DMS114 treated with DMSO at 0.1 percent for 48 hours (cell line): ENCODE measurements at regions not wholly inside any gene's neighbourhood (a gene's known extent, or its start where the extent isn't known, plus 50 kb on each side); places are given as distances from the start of the nearest gene placed in this dataset.

ENCODE experiments used
- DNase-seq: peaks from one replicate; lab custom pipeline; 2025; ENCODE audit not compliant: unreplicated experiment; lab: John Stamatoyannopoulos, UW

DNA sequence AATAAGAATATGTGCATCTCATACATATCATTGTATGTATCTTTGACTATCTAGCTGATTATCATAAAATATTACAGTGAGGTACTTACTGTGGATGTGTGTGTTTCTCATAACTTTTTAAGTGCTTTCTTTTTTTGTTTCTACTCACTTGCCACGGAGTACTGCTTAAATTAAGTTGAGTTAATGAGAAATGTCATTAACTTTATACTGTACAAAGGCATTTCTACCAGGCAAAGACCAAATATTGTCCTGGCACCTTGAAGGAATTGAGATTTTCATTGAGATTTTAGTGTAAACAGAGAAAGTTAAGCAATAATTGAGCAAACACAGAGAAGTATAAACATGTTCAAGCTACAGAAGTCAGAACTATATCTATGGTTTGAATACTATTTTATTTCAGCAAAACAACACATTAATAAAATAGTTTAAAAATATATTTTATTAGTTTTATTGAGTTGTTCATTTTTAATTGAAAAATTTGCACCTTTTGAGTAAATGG, 1750.0 kb downstream of the PCDH7 start:
- no peak for DNase-seq

DNA sequence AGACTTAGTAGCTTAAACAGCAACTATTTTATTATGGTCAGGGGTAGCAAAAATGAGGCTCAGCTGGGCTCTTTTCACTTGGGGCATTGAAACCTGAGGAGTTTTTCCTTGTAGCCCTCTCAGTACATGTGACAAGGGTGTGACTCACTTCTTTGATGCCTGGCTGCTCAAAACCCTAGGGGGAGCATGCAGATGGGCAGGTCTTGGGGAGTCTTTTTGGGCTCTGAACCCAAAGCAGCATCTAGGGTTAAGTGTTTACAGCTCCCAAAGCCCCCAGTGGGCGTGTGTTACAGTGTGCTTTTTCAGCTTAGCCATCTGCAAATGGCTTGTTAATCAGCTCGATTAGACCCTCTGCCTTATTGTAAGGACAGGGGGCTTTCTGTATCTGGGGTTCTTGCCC, 1752.7 kb downstream of the PCDH7 start:
- no peak for DNase-seq

DNA sequence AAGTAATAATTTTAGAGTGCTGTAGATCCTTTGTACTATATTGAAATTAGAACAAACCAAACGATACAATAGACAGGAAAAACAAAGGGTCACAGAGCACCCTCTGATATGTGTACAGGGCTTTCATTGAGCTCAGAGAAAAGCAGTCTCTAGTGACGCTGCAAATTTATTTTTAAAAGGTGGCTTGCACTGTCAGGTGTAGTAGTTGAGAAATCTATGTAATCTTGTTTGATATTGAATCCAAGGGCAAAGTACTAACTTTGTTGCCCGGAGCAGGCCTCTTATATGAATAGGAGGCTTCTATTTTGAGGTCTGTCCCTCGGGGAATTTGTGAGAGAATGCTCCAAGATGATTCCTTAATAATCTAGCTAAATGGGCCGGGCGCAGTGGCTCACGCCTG, 1755.5 kb downstream of the PCDH7 start:
- DNase-seq = no peak

DNA sequence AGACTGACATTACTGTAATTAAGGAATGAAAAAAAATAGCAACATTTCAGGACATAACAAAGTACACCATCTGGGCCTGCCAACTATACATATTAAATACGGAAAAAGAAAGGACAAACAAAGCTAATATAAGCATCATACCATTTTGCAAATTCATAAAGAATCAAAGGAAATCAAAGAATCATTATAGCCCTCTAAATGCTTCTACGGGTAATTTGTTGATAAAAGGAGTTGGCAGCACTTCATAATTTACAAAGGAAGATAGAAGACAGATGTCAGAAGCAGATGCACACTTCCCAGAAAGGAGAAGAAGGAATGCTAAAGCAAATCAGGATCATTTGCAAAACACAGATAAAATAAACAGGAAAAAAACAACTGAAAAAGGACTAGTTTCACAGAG, 1757.3 kb downstream of the PCDH7 start:
- DNase-seq = no peak

DNA sequence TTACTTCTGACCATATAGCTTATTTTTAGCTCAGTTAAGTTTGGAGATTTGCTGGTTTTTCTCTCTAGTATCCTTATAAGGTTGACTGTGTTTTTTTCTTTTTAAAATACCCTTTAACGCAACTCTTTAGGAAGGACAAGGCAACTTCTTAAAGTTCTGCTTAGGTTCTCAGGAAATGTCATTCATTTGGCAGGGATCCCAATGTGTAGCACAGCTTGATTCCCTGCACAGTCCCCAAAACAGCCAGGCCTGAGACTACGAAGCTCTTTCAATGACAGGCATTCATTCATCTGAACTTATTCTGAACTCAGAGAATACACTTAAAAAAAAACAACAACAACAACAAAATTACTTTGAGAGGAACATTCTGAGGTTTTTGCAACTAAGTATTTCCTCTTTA, 1765.8 kb downstream of the PCDH7 start:
- DNase-seq = no peak

DNA sequence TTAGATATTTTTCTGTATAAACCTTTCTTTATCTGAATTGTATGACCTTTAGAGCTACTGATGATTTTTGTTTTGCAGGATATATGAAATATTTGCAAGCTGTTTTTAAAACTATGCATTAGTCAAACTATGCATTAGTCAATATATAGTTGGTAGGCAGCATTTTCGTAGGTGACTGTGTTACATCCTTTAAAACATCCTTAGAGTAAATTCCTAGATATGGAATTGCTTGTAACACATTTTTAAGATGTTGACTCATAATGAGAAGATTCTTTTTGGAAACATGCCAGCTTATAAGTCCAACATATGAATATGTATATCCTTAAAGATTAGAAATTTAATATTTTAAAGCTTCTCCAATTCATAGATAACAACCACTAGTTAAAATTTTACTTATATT, 1768.5 kb downstream of the PCDH7 start:
- no peak for DNase-seq

DNA sequence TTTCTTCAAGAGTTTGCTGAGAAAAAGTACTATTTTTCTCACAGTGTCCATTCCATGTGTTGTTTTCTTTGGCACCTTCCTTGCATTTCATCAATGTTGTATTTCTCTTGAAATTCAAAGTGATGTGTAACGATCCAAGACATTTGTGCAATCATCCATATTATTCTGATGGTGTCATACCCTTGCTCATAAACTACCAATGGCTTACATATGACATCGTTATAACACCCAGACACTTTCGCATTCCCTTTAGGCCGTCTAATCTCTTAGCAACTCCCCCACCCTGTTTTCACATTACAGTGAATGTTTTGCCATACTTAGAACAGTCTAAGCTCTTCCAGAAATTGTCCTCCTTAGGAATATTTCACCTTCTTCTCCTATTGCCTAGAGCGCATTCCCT, 1779.0 kb downstream of the PCDH7 start:
- DNase-seq = no peak

DNA sequence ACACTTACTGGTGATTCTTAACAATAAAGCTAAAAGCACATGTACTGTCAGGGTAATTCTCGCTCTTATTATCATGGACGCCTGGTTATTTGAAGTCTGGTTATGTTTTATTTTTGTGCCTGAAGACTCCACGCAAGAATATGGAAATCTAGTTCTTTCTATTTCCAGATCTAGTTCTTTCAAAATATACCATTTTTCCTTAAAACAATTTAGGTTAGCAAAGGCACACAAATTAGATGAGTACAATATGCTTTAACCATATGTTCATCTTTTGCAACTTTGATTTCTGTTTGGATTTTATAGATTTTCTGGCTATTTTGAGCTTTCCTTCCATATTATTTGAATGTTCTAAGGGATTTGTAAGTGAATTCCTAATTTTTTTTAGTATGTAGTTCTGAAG, 1783.1 kb downstream of the PCDH7 start:
- DNase-seq = no peak

DNA sequence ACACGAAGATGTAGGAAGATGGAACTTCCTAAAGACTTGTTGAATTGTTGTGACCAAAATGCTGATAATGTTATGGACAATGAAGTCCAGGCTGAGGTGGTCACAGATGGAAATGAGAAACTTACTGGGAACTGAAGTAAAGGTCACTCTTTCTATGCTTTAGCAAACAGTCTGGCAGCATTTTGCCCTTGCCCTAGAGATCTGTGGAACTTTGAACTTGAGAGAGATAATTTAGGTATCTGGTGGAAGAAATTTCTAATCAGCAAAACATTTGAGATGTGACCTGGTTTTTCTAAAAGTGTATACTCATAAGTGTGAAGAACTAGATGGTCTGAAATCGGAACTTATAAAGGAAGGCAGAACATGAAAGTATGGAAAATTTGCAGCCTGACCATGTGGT, 1785.9 kb downstream of the PCDH7 start:
- no peak for DNase-seq

DNA sequence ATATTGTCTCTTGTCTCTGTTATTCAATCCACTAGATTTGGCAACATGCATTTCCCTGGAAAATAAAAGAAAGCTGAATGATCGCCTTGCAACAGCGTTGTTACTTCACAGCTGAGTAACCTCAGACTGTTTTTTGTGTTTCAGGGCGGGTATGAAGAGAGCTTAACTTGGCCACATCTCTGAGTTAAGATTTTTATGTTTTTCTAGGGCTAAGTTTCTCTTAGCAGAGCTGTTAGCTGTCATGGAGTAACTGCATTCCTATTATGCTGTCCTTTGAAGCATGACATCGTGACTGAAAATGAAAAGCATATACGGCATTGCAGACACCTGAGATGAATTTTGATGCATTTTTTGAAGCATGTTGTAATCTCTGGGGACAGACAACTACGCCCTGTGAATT, 1798.9 kb downstream of the PCDH7 start:
- DNase-seq = no peak

DNA sequence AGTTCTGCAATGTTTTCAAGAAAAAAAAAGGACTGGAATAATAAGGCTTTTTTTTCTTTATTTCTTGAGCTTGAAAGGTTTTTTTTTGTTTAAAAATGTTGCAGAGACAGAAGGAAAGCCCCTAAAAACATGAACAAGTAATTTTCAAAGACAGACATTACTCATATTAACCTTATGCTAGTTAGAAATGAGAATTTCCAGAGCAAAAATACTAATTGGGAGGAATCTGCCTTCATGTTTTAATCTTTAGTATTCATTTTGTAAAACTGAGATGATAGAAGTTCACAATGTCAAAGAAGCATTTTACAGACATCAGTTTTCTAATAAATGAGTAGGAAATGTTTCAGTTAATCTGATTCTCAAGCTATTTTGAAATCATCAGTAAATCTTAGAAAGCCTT, 1805.3 kb downstream of the PCDH7 start:
- DNase-seq = no peak

DNA sequence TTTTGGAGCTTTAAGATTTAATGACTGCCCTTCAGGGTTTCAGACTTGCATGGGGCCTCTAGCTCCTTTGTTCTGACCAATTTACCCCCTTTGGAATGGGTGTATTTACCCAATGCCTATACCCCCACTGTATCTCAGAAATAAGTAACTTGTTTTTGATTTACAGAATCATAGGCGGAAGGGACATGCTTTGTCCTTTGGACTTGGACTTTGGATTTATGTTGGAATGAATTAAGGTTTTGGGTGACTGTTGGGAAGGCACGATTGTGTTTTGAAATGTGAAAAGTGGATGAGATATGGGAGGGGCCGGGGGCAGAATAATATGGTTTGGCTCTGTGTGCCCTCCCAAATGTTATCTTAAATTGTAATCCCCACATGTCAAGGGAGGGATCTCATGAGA, 1824.7 kb downstream of the PCDH7 start:
- DNase-seq = no peak

DNA sequence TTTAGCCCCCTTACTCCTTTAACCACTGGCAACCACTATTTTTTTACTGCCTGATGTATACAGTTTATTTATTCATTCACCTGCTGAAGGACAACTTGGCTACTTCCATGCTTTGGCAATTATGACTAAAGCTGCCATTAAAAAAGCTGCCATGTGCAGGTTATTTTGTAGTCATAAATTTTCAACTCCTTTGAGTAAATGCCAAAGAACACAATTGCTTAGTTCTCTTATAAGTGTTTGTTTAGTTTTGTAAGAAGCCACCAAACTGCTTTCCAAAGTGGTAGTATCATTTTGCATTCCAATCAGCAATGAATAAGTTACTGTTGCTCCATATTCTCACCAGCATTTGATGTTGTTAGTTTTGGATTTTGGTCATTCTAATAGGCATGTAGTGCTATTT, 1831.8 kb downstream of the PCDH7 start:
- DNase-seq = no peak

DNA sequence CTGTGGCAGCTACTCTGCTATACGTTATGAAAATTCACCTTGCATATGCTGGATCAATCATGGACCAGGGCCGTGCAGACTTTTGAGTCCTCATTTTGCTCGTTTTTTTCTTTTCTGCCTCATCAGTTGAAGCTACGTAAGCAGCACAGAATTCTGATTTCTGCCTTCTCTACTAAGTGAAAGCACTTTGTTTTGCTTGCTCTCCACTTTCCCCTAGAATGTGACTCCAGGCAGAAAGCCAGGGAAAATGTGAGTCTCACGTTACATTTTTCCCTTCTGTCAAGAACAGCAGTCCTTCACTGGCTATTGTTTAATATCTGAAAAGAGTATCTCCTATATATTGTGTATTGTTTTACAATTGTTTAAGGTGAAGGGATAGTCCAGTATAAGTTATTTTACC, 1840.1 kb downstream of the PCDH7 start:
- DNase-seq = no peak

DNA sequence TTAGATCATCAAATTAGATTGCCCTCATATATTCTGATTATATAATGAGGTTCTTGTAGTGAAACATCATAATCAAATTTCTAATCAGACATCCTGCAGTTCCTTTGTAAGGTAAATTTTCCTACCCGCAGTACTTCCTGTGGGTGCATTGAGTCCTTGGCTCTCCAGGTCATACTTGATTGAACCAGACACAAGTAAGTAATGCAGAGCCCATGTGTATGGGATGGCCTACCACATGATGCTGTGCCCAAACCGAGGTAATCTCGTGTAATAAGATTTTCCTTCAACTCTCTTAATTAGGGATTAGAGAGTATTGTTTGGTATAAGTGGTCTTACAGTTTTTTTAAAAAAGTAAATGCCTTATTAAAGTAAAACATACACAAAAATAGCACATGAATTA, 1841.8 kb downstream of the PCDH7 start:
- DNase-seq = no peak

DNA sequence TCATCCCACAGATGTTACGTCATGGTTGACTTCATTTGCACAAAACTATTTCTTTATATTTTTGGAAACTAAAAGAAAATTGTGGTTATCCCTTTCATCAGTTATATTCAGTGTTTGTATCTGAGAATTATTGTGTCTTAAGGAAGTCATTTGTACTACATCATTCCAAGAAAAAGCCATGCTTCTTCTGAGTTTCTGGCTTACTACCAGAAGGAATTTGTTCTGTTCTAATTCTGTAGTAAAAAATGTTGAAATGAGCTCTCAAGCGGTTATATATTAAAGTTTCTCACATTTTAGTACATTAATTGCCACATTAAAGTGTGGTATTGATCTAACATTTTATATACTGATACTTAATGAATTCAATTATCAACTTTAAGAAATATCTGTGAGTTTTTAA, 1844.5 kb downstream of the PCDH7 start:
- no peak for DNase-seq

DNA sequence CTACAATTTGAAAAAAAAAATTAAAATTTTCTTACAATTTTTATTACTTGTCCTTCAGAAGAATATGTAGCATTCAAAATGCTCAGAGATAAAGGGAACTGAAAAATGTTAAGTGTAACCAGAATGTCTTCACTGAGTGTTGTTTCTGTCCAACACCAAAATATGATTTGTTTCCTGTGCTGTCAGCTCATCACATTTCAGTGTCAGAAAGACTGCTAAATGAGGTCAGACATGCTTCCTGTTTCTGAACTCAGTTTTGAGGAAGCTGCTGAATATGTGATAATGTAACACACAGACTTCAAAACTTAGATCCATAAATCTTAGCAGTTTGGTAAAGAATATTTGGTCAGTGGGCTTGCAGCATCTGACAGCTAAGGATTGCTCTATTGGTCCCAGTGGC, 1849.7 kb downstream of the PCDH7 start:
- DNase-seq = no peak

DNA sequence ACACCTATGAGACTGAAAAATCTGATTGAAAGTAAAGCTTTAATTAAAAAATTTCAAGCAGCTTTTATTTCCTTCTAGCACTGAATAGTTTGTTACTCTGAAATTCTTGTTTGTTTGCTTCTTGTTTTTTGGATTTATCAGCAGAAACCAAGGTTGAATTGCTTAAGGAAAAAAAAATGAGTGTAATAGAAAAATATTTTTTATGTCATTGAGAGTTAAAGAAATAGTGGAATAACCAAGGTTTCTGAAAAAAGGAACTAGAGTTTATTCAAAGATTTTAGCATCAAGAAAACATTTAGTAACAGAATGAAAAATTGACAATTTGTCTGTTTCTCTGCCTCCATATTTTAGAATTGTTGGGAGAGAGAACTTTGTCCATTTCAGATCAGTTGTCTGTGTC, 1852.2 kb downstream of the PCDH7 start:
- no peak for DNase-seq

DNA sequence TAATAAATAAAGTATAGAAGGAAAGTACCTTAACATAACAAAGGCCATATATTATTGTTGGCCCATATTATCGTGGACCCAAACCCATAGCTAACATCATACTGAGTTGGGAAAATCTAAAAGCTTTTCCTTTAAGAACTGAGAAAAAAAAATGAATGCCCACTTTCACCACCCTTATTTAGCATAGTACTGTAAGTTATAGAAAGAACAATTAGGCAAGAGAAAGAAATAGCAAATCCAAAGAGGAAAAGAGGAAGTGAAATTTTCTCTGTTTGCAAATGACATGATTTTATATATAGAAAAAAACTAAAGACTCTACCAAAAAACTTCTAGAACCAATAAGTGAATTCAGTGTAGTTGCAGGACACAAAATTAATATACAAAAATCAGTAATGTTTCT, 1854.6 kb downstream of the PCDH7 start:
- no peak for DNase-seq

DNA sequence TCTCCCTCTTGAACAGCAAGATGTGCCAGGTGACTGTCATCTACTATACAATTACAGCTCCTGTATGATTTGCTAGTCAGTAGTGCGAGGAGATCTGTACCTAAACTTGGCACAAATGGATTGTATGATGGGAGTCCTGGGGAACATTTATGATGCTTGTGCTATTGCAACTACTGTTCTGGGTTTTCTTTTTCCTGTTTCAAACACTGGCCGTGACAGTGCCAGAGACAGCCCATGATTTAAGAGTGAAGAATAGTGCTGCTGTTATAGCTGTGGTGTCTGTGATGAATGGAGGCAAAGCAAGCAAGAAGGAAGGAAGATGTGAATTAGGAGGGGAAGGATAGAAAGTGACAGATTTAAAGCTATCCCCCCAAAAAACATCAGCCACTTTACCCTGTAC, 1868.9 kb downstream of the PCDH7 start:
- no peak for DNase-seq

DNA sequence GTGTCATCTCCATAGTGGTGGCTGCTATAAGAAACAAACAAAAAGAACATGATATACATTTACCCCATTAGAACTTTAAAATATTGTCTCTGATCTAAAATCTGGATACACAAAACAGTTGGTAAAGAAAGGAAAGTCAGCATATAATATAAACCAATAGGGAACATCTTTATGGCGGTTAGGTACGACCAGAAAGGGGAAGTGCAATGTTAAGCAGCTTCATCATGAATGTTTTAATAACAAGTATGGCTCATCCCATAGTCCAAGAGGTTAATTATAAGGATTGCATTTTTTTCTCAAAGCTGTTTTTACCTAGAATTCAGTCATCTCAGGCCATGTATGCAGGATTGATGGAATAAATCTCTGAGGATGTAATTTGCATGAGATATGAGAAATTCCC, 1869.7 kb downstream of the PCDH7 start:
- no peak for DNase-seq

DNA sequence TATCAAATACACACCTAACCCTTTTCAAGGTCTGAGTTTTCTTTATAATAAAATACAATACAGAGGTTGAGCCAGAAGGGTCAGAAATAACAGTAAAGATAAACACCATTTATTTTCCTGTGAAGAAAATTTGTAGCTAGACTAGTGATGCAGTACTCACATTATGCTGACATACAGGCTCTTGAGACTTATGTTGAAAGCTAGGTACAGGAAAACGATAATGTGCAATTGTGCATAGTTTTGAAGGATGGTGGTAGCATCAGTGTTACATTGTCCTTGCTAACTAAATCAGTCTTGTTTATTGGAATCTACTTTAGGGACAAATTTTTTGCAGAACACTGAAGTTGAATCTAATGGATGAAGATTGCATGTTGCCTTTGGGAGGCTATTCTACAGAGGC, 1877.2 kb downstream of the PCDH7 start:
- no peak for DNase-seq

DNA sequence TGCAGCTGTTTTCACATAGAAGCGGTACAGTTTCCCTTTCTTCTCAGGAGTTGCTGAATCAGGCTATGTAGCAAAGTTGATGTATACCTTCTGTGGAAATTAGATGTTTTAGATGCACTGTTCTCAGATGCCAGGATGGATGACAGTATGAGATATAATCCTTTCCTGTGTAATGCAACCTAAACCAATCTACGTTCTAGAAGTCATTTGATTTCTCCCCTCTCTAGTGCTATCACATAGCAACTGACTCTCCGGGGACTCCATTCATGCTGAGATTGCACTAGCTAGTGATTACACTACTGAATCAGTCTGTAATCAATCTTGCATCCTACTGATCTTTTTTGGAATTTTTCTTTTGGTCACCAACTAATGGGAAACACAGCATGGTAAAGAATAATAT, 1881.7 kb downstream of the PCDH7 start:
- no peak for DNase-seq

DNA sequence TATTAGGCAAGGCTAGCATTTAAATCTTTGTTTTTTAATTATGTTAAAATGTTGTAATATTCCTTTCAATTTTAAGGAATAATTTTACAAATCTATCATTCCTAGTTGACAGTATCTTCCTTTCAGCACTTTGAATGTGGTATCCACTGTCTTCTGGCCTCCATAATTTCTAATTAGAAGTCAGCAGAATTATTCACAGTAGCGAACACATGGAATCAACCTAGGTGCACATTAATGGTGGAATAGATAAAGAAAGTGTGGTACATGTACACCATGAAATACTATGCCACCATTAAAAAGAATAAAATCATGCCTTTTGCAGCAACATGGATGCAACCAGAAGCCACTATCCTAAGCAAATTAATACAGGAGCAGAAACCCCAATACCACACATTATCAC, 1887.8 kb downstream of the PCDH7 start:
- no peak for DNase-seq
